Tibial nerve (tissue), 3 donors: ENCODE measurements at regions not wholly inside any gene's neighbourhood (a gene's known extent, or its start where the extent isn't known, plus 50 kb on each side); places are given as distances from the start of the nearest gene placed in this dataset.

Source experiments
- CTCF ChIP-seq, 5 experiments: fragments of 200-600 bp in 3 of 5; fragments of 450-650 bp in 2 of 5; sonication (generic) in 3 of 5; IDR thresholded peaks; one replicate each; pipeline ENCODE4 v1.5.1; 2016 to 2019; ENCODE audit warnings: antibody characterized with exemption in 5 of 5, mild to moderate bottlenecking in 3 of 5, moderate library complexity in 2 of 5
- POLR2A ChIP-seq, 2 donors: fragments of 450-650 bp; IDR thresholded peaks; one replicate each; pipeline ENCODE4 v1.6.1; 2017; ENCODE audit warnings: antibody characterized with exemption in 2 of 2, mild to moderate bottlenecking in 2 of 2, moderate library complexity in 2 of 2

GRCh38 chr5:107149243-107150005 is 521.3 kb downstream of the EFNA5 start:
- TF ChIP-seq CTCF (IDR thresholded peaks at IDR 0.05) (no peak), POLR2A (IDR thresholded peaks at IDR 0.05) (no peak)
